GM12892 (cell line): ENCODE measurements at regions not wholly inside any gene's neighbourhood (a gene's known extent, or its start where the extent isn't known, plus 50 kb on each side); places are given as distances from the start of the nearest gene placed in this dataset.

ENCODE experiments used
- POLR2A ChIP-seq: IDR thresholded peaks from 2 replicates; pipeline ENCODE4 v1.6.1; 2011; ENCODE audit warnings: low read depth, low read length, control low read depth
- POLR2AphosphoS5 ChIP-seq: IDR thresholded peaks from 2 replicates; pipeline ENCODE4 v1.6.1; 2011; ENCODE audit warnings: low read depth, low read length, control low read depth
- TAF1 ChIP-seq: IDR thresholded peaks from 2 replicates; pipeline ENCODE4 v1.6.1; 2011; ENCODE audit warnings: low read depth, mild to moderate bottlenecking, control low read depth, low read length, borderline replicate concordance

DNA sequence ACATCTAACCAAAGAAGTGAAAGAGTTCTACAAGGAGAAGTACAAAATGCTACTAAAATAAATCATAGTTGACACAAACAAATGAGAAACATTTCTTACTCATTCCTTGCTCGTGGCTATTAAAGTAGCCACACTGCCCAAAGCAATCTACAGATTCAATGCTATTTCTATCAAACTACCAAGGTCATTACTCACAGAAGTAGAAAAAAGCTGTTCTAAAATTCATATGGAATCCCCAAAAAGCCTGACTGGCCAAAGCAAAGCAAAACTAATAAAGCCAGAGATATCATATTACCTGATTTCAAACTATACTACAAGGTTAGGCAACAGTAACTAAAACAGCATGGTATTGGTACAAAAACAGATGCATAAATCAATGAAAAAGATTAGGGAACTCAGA, 305.6 kb downstream of the RPAP3 start:
- TF ChIP-seq POLR2A (no peak), POLR2AphosphoS5 (no peak), TAF1 (no peak)
